ENCODE measurements at regions not wholly inside any gene's neighbourhood (a gene's known extent, or its start where the extent isn't known, plus 50 kb on each side); places are given as distances from the start of the nearest gene placed in this dataset.

DNA sequence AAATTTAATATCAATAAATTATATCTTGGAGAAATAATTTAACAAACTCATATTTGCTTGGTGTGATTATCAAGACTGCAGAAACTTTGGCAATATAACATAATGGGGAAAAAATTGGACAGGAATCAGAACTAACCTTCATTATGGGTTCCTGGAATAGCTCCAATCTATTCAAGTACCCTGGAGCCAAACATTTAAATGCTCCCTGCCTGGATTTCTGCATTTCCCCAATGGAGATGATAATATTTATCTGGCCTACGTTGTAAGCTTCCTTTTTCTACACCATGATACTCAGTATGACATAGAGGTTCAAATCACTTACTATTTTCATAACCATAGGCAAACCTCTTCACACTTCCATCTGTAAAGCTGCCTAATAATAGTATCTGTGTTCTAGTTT is 326.8 kb downstream of the TRIML1 start:
- intact Hi-C loops (cut with DNase I; ENCODE audit: low total_unique reads) = no loop called here
- Histone ChIP-seq H3K4me3 (no peak overlapping the region), H3K36me3 (no peaks in the 10 kb centered on the region), H3K9me3 (no peaks in the 10 kb centered on the region), H3K27ac (no peak overlapping the region), H3K27me3 (no peaks in the 10 kb centered on the region), H3K4me1 (no peaks in the 10 kb centered on the region)
- DNase-seq = no peak
- TF ChIP-seq, protein P1, sequence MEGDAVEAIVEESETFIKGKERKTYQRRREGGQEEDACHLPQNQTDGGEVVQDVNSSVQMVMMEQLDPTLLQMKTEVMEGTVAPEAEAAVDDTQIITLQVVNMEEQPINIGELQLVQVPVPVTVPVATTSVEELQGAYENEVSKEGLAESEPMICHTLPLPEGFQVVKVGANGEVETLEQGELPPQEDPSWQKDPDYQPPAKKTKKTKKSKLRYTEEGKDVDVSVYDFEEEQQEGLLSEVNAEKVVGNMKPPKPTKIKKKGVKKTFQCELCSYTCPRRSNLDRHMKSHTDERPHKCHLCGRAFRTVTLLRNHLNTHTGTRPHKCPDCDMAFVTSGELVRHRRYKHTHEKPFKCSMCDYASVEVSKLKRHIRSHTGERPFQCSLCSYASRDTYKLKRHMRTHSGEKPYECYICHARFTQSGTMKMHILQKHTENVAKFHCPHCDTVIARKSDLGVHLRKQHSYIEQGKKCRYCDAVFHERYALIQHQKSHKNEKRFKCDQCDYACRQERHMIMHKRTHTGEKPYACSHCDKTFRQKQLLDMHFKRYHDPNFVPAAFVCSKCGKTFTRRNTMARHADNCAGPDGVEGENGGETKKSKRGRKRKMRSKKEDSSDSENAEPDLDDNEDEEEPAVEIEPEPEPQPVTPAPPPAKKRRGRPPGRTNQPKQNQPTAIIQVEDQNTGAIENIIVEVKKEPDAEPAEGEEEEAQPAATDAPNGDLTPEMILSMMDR (IDR thresholded peaks at IDR 0.05) = no peak

DNA sequence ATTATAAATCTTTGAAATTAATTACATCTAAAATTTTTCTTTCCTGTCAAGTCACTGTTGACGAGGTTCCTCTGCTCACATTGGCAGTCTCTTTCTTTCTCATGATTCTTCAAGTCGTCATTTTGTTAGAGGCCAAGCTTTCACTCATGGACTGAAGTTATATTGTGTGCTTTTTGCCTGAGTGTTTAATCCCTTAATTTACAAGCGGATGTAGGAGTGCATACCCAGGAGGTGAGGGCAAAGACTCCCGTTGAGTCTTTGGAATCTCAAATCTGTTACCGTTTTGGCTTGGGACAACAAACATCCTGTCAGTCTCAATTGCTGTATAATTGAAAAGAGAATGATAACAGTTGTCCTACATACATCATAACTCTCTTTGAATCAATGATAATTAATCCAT is 345.0 kb downstream of the TRIML1 start:
- DNase-seq = no peak
- Histone ChIP-seq H3K4me3 (no peak overlapping the region), H3K27me3 (no peaks in the 10 kb centered on the region), H3K9me3 (no peaks in the 10 kb centered on the region), H3K27ac (no peak overlapping the region), H3K4me1 (no peaks in the 10 kb centered on the region), H3K36me3 (no peaks in the 10 kb centered on the region)
- TF ChIP-seq, protein P1 (IDR thresholded peaks at IDR 0.05) = no peak
- intact Hi-C loops (cut with DNase I; ENCODE audit: low total_unique reads) = no loop called here

DNA sequence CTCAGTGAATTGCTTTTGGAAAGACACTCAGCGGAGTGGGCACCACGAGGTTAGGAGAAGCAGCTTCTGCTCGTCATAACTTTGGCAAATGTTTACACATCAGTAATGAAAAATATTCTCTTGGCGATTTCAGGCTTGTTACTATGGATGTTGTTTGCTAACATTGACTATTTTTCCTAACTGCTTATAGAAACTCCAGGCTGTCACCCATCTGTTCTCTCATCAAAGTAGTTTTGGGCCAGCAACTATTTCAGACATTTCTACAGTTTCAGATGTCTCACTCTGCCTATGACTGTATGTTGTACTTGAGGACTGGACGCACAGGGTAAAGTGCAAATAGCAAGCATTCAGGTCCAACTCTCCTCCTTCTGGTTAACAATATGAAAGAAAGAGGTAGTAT is 346.7 kb downstream of the TRIML1 start:
- Histone ChIP-seq H3K4me3 (no peak overlapping the region), H3K36me3 (no peaks in the 10 kb centered on the region), H3K9me3 (no peaks in the 10 kb centered on the region), H3K27ac (no peak overlapping the region), H3K4me1 (no peaks in the 10 kb centered on the region), H3K27me3 (no peaks in the 10 kb centered on the region)
- no peak for DNase-seq
- TF ChIP-seq, protein P1 (IDR thresholded peaks at IDR 0.05) = no peak
- intact Hi-C loops (cut with DNase I; ENCODE audit: low total_unique reads) = no loop called here

DNA sequence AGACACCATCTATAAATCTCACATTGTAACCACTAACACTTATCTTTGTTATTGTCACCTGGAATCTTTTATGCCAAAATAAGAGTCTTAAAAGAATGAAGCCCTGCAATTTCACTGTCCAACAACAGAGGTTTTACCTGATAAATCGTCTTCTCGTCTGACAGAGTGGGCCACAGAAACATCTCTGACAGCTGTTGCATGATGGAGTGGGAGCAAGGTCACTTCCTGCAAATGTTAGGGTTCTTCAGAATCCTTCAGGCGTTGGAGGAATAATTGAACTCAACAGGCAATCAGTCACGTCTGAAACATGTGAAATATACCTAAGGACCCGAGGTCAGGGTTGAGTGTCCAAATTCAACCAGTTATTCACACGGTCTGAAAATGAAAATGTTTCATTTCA is 353.6 kb downstream of the TRIML1 start:
- no peak overlapping the region for H3K27ac ChIP-seq
- no peaks in the 10 kb centered on the region for H3K4me1 ChIP-seq
- no peak for DNase-seq
- H3K4me3 ChIP-seq = no peak overlapping the region
- intact Hi-C loops (cut with DNase I; ENCODE audit: low total_unique reads) = no loop called here
- H3K27me3 ChIP-seq = no peaks in the 10 kb centered on the region
- H3K36me3 ChIP-seq = no peaks in the 10 kb centered on the region
- peaks cover 0 to 7% (median 7%) of the 10 kb centered on the region in 3 donors for H3K9me3 ChIP-seq
- TF ChIP-seq, protein P1 (IDR thresholded peaks at IDR 0.05) = no peak

DNA sequence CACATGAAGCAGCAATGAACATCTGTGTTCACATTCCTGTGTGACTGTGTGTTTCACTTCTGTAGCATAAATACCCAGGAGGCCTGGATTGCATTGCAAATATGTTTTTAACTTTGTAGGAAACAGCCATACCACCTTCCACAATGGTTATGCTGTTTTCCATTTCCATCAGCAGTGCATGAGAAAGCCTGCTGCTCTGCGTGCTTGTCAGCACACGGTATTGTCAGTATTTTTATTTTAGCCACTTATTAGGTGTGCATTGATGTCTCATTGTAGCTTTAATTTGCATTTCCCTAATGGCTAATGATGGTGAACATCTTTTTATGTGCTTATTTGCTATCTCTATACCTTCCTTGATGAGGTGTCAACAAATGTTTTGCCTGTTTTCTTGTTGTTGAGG is 355.9 kb downstream of the TRIML1 start:
- H3K9me3 ChIP-seq = peaks cover 0 to 7% (median 7%) of the 10 kb centered on the region in 3 donors
- TF ChIP-seq, protein P1 (IDR thresholded peaks at IDR 0.05) = no peak
- H3K27me3 ChIP-seq = no peaks in the 10 kb centered on the region
- no peak for DNase-seq
- H3K4me3 ChIP-seq = no peak overlapping the region
- no peak overlapping the region for H3K27ac ChIP-seq
- no peaks in the 10 kb centered on the region for H3K4me1 ChIP-seq
- no peaks in the 10 kb centered on the region for H3K36me3 ChIP-seq
- intact Hi-C loops (cut with DNase I; ENCODE audit: low total_unique reads) = no loop called here

DNA sequence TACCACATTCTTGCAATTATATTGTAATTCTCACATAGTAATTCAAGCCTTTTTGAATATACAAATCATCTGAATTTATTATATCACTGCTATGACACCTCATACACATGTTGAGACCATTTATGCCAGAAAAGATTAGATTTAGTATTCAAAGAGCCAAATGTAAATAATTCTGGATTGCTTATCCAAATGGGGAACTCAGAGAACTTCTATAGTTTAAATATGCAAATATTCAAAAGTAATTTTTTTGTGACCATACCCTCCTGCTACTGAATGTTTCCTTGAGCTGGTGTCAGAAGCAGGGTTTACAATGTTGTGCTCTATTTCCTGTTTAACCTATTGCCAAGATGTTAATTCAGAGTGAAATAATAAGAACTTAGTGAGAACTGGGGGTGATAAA is 372.2 kb downstream of the TRIML1 start:
- H3K4me3 ChIP-seq = no peak overlapping the region
- no peak overlapping the region for H3K27ac ChIP-seq
- no peaks in the 10 kb centered on the region for H3K4me1 ChIP-seq
- H3K36me3 ChIP-seq = no peaks in the 10 kb centered on the region
- TF ChIP-seq, protein P1 (IDR thresholded peaks at IDR 0.05) = no peak
- no peaks in the 10 kb centered on the region for H3K9me3 ChIP-seq
- no peaks in the 10 kb centered on the region for H3K27me3 ChIP-seq
- DNase-seq = no peak
- intact Hi-C loops (cut with DNase I; ENCODE audit: low total_unique reads) = no loop called here
